ENCODE measurements at regions not wholly inside any gene's neighbourhood (a gene's known extent, or its start where the extent isn't known, plus 50 kb on each side); places are given as distances from the start of the nearest gene placed in this dataset.

- no peak for DNase-seq
Measured at GRCh38 chr20:52768694-52769093, 203.5 kb upstream of the TSHZ2 start.

GRCh38 chr20:52766645-52767435, 205.3 kb upstream of the TSHZ2 start:
- DNase-seq = no peak

GRCh38 chr20:52763321-52763853, 208.8 kb upstream of the TSHZ2 start:
- no peak for DNase-seq

GRCh38 chr20:52761867-52762266, 210.3 kb upstream of the TSHZ2 start:
- DNase-seq = no peak

GRCh38 chr20:52760791-52761190, 211.4 kb upstream of the TSHZ2 start:
- no peak for DNase-seq

- no peak for DNase-seq
Measured at GRCh38 chr20:52757411-52757810, 214.7 kb upstream of the TSHZ2 start.

- DNase-seq = no peak
Measured at GRCh38 chr20:52755744-52756143, 216.4 kb upstream of the TSHZ2 start.

- no peak for DNase-seq
Measured at GRCh38 chr20:52754366-52754765, 217.8 kb upstream of the TSHZ2 start.

GRCh38 chr20:52752023-52752422, 220.1 kb upstream of the TSHZ2 start:
- DNase-seq = no peak

- DNase-seq = no peak
Measured at GRCh38 chr20:52751571-52751970, 220.6 kb upstream of the TSHZ2 start.

- no peak for DNase-seq
Measured at GRCh38 chr20:52749938-52750337, 222.2 kb upstream of the TSHZ2 start.

GRCh38 chr20:52748990-52749389, 223.2 kb upstream of the TSHZ2 start:
- DNase-seq = no peak

GRCh38 chr20:52748285-52748932, 223.7 kb upstream of the TSHZ2 start:
- no peak for DNase-seq

GRCh38 chr20:52747845-52748284, 224.3 kb upstream of the TSHZ2 start:
- DNase-seq = no peak

- no peak for DNase-seq
Measured at GRCh38 chr20:52746770-52747169, 225.4 kb upstream of the TSHZ2 start.

- no peak for DNase-seq
Measured at GRCh38 chr20:52746190-52746589, 226.0 kb upstream of the TSHZ2 start.

- DNase-seq = no peak
Measured at GRCh38 chr20:52744441-52744840, 227.7 kb upstream of the TSHZ2 start.

- no peak for DNase-seq
Measured at GRCh38 chr20:52738081-52738480, 234.1 kb upstream of the TSHZ2 start.

- no peak for DNase-seq
Measured at GRCh38 chr20:52736507-52736906, 235.7 kb upstream of the TSHZ2 start.

- DNase-seq = no peak
Measured at GRCh38 chr20:52731093-52731492, 241.1 kb upstream of the TSHZ2 start.

GRCh38 chr20:52727740-52728456, 244.3 kb upstream of the TSHZ2 start:
- DNase-seq = no peak

GRCh38 chr20:52724541-52724940, 247.6 kb upstream of the TSHZ2 start:
- DNase-seq = no peak

- no peak for DNase-seq
Measured at GRCh38 chr20:52722926-52723688, 249.1 kb upstream of the TSHZ2 start.

Data from CD4-positive, alpha-beta T cell treated with Interleukin-12 subunit alpha and Interleukin-12 subunit beta, for 1 hour (primary cell).